ENCODE measurements at regions not wholly inside any gene's neighbourhood (a gene's known extent, or its start where the extent isn't known, plus 50 kb on each side); places are given as distances from the start of the nearest gene placed in this dataset.
"Not testable (repeated sequence)": the region's sequence is repeated elsewhere in the genome, so short reads cannot be mapped to it uniquely, and the experiment has no call there.

DNA sequence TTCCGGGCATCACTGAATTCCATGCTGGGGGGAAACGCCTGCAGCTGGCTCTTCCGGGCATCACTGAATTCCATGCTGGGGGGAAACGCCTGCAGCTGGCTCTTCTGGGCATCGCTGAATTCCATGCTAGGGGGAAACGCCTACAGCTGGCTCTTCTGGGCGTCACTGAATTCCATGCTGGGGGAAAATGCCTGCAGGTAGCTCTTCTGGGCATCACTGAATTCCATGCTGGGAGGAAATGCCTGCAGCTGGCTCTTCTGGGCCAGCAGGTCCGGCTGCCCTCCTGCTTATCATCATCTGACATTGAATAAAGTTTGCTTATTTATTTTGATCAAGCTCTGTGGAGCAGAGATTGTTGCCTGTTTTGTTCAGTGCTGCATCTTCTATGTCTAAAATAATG, 355.1 kb downstream of the SMOC2 start:
- DNase-seq, result no peak
- CTCF ChIA-PET, result no interaction called here
- peaks cover 1% of the 10 kb centered on the region for H3K27me3 Mint-ChIP-seq
- POLR2A ChIA-PET, result no interaction called here
- no peaks in the 10 kb centered on the region for H3K9me3 Mint-ChIP-seq
- H3K4me1 Mint-ChIP-seq, result no peaks in the 10 kb centered on the region
- H3K4me3 Mint-ChIP-seq, result no peak overlapping the region
- no peaks in the 10 kb centered on the region for H3K36me3 Mint-ChIP-seq (ENCODE audit: low read depth)
- no peak overlapping the region for H3K27ac Mint-ChIP-seq

DNA sequence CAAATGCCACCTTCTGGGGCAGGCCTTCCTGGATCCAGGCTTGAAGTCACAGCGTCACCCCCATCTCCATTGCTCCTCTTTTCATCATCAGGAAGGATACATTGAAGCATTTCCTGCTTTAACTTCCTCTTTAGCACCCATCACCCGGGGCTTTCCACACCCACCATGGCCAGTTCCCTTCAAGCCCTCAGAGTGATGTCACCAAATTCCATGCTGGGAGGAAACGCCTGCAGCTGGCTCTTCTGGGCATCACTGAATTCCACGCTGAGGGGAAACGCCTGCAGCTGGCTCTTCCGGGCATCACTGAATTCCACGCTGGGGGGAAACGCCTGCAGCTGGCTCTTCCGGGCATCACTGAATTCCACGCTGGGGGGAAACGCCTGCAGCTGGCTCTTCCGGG, 354.6 kb downstream of the SMOC2 start:
- H3K27ac Mint-ChIP-seq; H3K4me3 Mint-ChIP-seq; POLR2A ChIA-PET; H3K27me3 Mint-ChIP-seq; H3K4me1 Mint-ChIP-seq; CTCF ChIA-PET; DNase-seq; H3K9me3 Mint-ChIP-seq; H3K36me3 Mint-ChIP-seq (ENCODE audit: low read depth): not testable (repeated sequence)

DNA sequence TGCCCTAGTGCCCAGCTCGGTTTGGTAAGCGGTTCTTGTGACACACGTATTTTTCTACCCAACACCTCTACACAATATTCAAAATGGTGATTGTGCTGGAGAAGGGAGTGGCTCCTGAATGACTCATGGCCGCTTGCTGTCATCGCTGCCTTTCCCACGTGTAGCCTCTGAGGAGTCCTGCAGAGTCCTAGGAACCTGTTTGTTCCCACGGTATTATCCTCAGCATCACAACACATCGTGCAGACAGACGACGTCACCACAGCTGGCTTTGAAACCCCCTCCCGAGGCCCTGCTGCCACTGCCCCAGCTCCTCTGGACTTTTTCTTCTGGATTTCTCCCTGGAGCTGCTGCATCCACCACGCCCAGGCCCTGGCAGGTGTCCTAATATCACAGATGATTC, 353.5 kb downstream of the SMOC2 start:
- DNase-seq, result no peak
- H3K27ac Mint-ChIP-seq, result no peak overlapping the region
- ChIA-PET POLR2A (no interaction called here), CTCF (no interaction called here)
- H3K4me1 Mint-ChIP-seq, result no peaks in the 10 kb centered on the region
- H3K4me3 Mint-ChIP-seq, result no peak overlapping the region
- H3K9me3 Mint-ChIP-seq, result no peaks in the 10 kb centered on the region
- no peaks in the 10 kb centered on the region for H3K27me3 Mint-ChIP-seq
- no peaks in the 10 kb centered on the region for H3K36me3 Mint-ChIP-seq (ENCODE audit: low read depth)

DNA sequence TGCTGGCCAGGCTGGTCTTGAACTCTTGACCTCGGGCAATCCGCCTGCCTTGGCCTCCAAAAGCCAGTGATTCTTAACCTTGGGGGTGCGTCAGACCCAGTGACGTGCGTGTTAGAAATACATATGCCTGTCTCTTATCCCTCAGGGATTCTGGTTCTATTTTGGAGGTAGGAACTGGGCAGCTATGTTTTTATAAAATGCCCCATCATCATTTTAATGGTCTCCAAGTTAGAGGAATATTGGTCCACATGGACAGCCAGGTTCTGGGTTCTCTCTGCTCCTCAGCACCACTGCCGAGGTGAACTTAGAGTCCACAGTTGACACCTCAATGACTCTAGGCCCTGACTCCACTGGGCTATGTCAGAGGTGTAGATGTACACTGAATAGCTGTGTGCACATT, 352.7 kb downstream of the SMOC2 start:
- ChIA-PET CTCF (no interaction called here), POLR2A (no interaction called here)
- H3K36me3 Mint-ChIP-seq (ENCODE audit: low read depth), result no peaks in the 10 kb centered on the region
- H3K4me1 Mint-ChIP-seq, result no peaks in the 10 kb centered on the region
- no peaks in the 10 kb centered on the region for H3K9me3 Mint-ChIP-seq
- H3K4me3 Mint-ChIP-seq, result no peak overlapping the region
- H3K27me3 Mint-ChIP-seq, result no peaks in the 10 kb centered on the region
- DNase-seq, result no peak
- no peak overlapping the region for H3K27ac Mint-ChIP-seq

DNA sequence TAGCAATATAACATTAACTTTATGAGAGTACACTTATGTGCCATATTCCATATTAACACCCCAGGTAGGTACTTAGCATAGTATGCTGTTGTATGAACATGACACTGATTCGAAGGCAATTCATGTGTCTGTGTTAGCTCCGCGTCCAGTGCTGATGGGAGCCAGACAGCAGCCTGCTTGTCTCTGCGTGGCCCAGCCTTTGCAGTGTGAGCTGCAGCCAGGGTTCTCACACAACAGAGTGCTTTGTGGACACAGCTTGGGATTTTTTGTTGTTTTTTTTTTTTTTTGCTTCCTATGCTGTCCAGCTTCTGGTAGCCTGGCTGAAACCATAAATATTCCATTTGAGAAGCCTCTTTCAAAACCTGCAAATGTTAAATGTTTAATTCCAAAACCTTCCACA, 350.9 kb downstream of the SMOC2 start:
- no peaks in the 10 kb centered on the region for H3K36me3 Mint-ChIP-seq (ENCODE audit: low read depth)
- CTCF ChIA-PET, result no interaction called here
- no peak overlapping the region for H3K4me3 Mint-ChIP-seq

GRCh38 chr6:168789699-168790098, 348.7 kb downstream of the SMOC2 start:
- H3K9me3 Mint-ChIP-seq, result no peaks in the 10 kb centered on the region
- ChIA-PET CTCF (no interaction called here), POLR2A (no interaction called here)
- no peak for DNase-seq
- no peaks in the 10 kb centered on the region for H3K27me3 Mint-ChIP-seq
- no peak overlapping the region for H3K27ac Mint-ChIP-seq
- H3K4me1 Mint-ChIP-seq, result no peaks in the 10 kb centered on the region
- H3K36me3 Mint-ChIP-seq (ENCODE audit: low read depth), result no peaks in the 10 kb centered on the region
- no peak overlapping the region for H3K4me3 Mint-ChIP-seq

More for the DNA sequence above, 350.9 kb downstream of the SMOC2 start:
- Mint-ChIP-seq H3K4me1 (no peaks in the 10 kb centered on the region), H3K27ac (no peak overlapping the region), H3K27me3 (no peaks in the 10 kb centered on the region), H3K9me3 (no peaks in the 10 kb centered on the region)
- no peak for DNase-seq
- POLR2A ChIA-PET, result no interaction called here

DNA sequence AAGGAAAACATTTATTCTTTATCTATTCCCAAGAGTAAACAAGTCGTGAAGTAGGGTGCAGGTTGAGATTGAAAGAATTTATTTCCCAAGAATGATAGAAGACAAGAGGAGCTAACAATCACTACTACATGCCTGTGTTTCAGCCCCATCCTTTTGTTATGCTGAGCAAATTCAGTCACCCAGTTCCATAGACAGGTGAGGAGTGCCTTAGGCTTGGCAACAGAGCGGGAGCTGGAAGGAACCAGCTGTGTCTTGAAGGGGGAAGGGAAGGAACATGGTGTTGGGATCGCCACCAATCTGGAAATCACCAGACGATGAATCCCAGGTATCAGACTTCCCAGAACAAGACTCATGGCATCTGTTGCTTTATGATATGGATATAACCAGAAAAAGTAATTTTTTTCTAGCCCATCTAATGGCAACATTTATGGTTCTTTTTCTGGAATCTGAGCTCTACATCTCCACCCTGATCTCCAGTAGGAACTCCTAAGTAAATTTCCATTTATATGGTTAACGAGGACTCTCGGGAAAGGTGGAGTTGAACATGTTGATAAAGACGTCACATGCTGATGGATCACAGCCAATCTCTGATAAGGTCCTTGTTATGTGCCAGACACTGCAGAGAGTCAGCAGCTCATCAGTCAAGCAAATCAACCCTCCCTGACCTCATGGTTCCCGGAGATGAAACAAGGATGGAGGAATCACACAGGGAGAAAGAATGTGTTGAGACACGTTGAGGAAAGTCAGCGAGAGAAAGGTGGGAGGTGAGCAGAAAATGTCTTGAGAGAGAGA, 344.9 kb downstream of the SMOC2 start:
- Mint-ChIP-seq H3K27me3 (no peaks in the 10 kb centered on the region), H3K4me1 (no peaks in the 10 kb centered on the region), H3K4me3 (no peak overlapping the region), H3K36me3 (ENCODE audit: low read depth) (no peaks in the 10 kb centered on the region), H3K27ac (no peak overlapping the region), H3K9me3 (no peaks in the 10 kb centered on the region)
- no peak for DNase-seq
- ChIA-PET POLR2A (no interaction called here), CTCF (no interaction called here)

DNA sequence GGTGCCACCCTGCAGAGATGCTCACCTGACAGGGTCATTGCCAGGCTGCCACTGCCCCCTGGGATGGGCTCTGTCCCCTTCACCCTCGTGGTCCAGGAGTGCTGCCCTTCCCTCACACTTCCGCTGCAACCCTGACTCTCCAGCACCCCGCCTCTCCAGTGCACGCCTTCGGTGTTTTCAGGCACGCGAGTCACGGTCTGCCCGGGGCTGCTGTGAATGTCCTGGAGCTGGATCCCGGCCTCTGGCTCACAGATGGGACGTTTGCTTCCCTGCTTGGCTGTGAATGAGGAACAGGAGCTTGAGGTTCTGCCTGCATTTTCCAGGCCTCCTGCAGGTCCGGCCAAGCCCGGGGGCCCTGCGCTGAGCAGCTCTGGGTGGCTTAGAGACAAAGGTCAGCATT, 343.4 kb downstream of the SMOC2 start:
- H3K4me1 Mint-ChIP-seq, result no peaks in the 10 kb centered on the region
- ChIA-PET POLR2A (no interaction called here), CTCF (no interaction called here)
- H3K27me3 Mint-ChIP-seq, result no peaks in the 10 kb centered on the region
- H3K36me3 Mint-ChIP-seq (ENCODE audit: low read depth), result no peaks in the 10 kb centered on the region
- DNase-seq, result no peak
- H3K27ac Mint-ChIP-seq, result no peak overlapping the region
- peaks cover 2% of the 10 kb centered on the region for H3K9me3 Mint-ChIP-seq
- no peak overlapping the region for H3K4me3 Mint-ChIP-seq

GRCh38 chr6:168783720-168784119, 342.7 kb downstream of the SMOC2 start:
- H3K36me3 Mint-ChIP-seq (ENCODE audit: low read depth), result no peaks in the 10 kb centered on the region
- H3K27ac Mint-ChIP-seq, result no peak overlapping the region
- H3K4me3 Mint-ChIP-seq, result no peak overlapping the region
- POLR2A ChIA-PET, result no interaction called here
- CTCF ChIA-PET, result no interaction called here
- no peaks in the 10 kb centered on the region for H3K27me3 Mint-ChIP-seq
- H3K4me1 Mint-ChIP-seq, result no peaks in the 10 kb centered on the region
- DNase-seq, result no peak
- peaks cover 2% of the 10 kb centered on the region for H3K9me3 Mint-ChIP-seq

- Mint-ChIP-seq H3K27ac (no peak overlapping the region), H3K36me3 (ENCODE audit: low read depth) (no peaks in the 10 kb centered on the region), H3K9me3 (peaks cover 2% of the 10 kb centered on the region), H3K4me1 (no peaks in the 10 kb centered on the region), H3K27me3 (no peaks in the 10 kb centered on the region), H3K4me3 (no peak overlapping the region)
- CTCF ChIA-PET, result no interaction called here
- DNase-seq, result no peak
- POLR2A ChIA-PET, result no interaction called here
Observed at GRCh38 chr6:168782187-168782751, 341.3 kb downstream of the SMOC2 start.

DNA sequence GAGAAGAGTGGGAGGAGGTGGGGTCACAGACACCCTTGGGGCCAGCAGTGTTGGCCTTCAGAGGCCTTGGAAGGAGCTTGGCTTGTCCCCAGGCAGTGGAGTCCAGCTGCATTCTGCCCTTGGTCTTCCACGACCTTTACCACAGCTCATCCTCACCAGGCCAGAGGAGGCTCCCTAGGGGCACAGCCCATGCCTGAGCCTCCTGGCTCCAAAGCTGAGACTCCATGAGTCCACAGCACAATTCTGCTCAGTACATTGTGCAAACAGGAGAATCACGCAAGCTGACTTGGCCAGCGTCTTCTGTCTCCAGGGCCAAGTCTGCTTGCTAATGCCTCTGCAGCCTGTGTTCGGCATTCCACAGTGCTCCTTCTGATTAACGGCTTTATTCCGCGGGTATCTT, 337.2 kb downstream of the SMOC2 start:
- no peaks in the 10 kb centered on the region for H3K4me1 Mint-ChIP-seq
- POLR2A ChIA-PET, result no interaction called here
- no peak overlapping the region for H3K4me3 Mint-ChIP-seq
- no peak for DNase-seq
- CTCF ChIA-PET, result no interaction called here
- H3K27ac Mint-ChIP-seq, result no peak overlapping the region
- no peaks in the 10 kb centered on the region for H3K36me3 Mint-ChIP-seq (ENCODE audit: low read depth)
- H3K9me3 Mint-ChIP-seq, result peaks cover 3% of the 10 kb centered on the region
- H3K27me3 Mint-ChIP-seq, result no peaks in the 10 kb centered on the region

- DNase-seq, result no peak
- Mint-ChIP-seq H3K4me1 (no peaks in the 10 kb centered on the region), H3K9me3 (peaks cover 5% of the 10 kb centered on the region), H3K4me3 (no peak overlapping the region), H3K27me3 (no peaks in the 10 kb centered on the region), H3K27ac (no peak overlapping the region), H3K36me3 (ENCODE audit: low read depth) (no peaks in the 10 kb centered on the region)
- ChIA-PET POLR2A (no interaction called here), CTCF (no interaction called here)
Observed at GRCh38 chr6:168774381-168774780, 333.4 kb downstream of the SMOC2 start.

DNA sequence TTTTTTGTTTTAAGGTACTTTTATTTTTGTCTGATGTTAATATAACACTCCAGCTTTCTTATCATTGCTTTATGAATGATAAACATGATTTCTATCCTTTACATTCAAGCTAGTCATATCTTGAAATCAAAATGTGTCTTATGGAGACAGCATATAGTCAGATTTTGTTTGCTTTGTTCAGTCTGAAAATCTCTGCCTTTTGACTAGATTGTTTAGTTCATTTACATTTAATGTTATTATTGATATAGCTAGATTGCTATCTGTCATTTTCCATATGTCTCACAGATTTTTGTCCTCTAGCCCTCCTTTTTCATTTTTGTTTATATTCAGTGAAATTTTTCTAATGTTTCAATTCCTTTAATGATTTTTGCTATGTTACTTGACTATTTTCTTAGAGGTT, 332.8 kb downstream of the SMOC2 start:
- H3K9me3 Mint-ChIP-seq, result peaks cover 5% of the 10 kb centered on the region
- H3K36me3 Mint-ChIP-seq (ENCODE audit: low read depth), result no peaks in the 10 kb centered on the region
- ChIA-PET CTCF (no interaction called here), POLR2A (no interaction called here)
- DNase-seq, result no peak
- H3K27me3 Mint-ChIP-seq, result no peaks in the 10 kb centered on the region
- no peak overlapping the region for H3K27ac Mint-ChIP-seq
- H3K4me1 Mint-ChIP-seq, result no peaks in the 10 kb centered on the region
- H3K4me3 Mint-ChIP-seq, result no peak overlapping the region

GRCh38 chr6:168765752-168766151, 324.8 kb downstream of the SMOC2 start:
- no peak overlapping the region for H3K4me3 Mint-ChIP-seq
- no peak overlapping the region for H3K27ac Mint-ChIP-seq
- DNase-seq, result no peak
- no peaks in the 10 kb centered on the region for H3K9me3 Mint-ChIP-seq
- H3K27me3 Mint-ChIP-seq, result no peaks in the 10 kb centered on the region
- no peaks in the 10 kb centered on the region for H3K4me1 Mint-ChIP-seq
- no peaks in the 10 kb centered on the region for H3K36me3 Mint-ChIP-seq (ENCODE audit: low read depth)
- CTCF ChIA-PET, result no interaction called here
- POLR2A ChIA-PET, result no interaction called here
